ENCODE measurements at regions not wholly inside any gene's neighbourhood (a gene's known extent, or its start where the extent isn't known, plus 50 kb on each side); places are given as distances from the start of the nearest gene placed in this dataset.
A peak's percentile ranks its signal among the peaks of the same experiment; 100 is the strongest.

DNA sequence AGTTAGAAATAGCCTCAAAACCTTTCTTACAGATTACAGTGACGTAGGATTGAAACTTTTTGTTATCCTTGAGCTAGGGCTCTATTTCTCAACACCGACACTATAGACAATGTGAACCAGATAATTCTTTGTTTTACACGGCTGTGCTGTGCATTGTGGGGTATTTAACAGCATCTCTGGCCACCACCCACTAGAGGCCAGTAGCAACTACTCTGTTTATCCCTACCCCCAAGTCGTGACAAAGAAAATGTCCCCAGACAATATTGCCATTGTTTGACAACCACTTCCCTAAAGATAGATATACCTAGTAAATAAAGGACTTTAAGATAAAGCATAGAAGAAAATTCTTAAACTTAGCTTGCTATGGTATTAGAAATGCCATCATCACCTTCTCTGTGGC, 359.6 kb downstream of the ARL4A start:
- TF ChIP-seq, protein P1, sequence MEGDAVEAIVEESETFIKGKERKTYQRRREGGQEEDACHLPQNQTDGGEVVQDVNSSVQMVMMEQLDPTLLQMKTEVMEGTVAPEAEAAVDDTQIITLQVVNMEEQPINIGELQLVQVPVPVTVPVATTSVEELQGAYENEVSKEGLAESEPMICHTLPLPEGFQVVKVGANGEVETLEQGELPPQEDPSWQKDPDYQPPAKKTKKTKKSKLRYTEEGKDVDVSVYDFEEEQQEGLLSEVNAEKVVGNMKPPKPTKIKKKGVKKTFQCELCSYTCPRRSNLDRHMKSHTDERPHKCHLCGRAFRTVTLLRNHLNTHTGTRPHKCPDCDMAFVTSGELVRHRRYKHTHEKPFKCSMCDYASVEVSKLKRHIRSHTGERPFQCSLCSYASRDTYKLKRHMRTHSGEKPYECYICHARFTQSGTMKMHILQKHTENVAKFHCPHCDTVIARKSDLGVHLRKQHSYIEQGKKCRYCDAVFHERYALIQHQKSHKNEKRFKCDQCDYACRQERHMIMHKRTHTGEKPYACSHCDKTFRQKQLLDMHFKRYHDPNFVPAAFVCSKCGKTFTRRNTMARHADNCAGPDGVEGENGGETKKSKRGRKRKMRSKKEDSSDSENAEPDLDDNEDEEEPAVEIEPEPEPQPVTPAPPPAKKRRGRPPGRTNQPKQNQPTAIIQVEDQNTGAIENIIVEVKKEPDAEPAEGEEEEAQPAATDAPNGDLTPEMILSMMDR (conservative IDR thresholded peaks at IDR 0.05; ENCODE audit: low read depth in 2 of 2): peak; percentile 41 to 43
- TF ChIP-seq EZH2 (IDR thresholded peaks at IDR 0.05; ENCODE audit: low read depth, unreplicated experiment) (no peak), NANOG (IDR thresholded peaks at IDR 0.05; ENCODE audit: borderline replicate concordance) (no peak), EZH2phosphoT487 (IDR thresholded peaks at IDR 0.05; ENCODE audit: unreplicated experiment) (no peak), CREB1 (CRISPR knock-in tag; IDR thresholded peaks at IDR 0.05; ENCODE audit: low read depth) (no peak), POLR2AphosphoS5 (IDR thresholded peaks at IDR 0.05; ENCODE audit: low read depth) (no peak), ZNF114 (CRISPR knock-in tag; IDR thresholded peaks at IDR 0.05) (no peak), ZNF331 (CRISPR knock-in tag; IDR thresholded peaks at IDR 0.05; ENCODE audit: low read depth) (no peak)
- TF ChIP-seq, protein P2, sequence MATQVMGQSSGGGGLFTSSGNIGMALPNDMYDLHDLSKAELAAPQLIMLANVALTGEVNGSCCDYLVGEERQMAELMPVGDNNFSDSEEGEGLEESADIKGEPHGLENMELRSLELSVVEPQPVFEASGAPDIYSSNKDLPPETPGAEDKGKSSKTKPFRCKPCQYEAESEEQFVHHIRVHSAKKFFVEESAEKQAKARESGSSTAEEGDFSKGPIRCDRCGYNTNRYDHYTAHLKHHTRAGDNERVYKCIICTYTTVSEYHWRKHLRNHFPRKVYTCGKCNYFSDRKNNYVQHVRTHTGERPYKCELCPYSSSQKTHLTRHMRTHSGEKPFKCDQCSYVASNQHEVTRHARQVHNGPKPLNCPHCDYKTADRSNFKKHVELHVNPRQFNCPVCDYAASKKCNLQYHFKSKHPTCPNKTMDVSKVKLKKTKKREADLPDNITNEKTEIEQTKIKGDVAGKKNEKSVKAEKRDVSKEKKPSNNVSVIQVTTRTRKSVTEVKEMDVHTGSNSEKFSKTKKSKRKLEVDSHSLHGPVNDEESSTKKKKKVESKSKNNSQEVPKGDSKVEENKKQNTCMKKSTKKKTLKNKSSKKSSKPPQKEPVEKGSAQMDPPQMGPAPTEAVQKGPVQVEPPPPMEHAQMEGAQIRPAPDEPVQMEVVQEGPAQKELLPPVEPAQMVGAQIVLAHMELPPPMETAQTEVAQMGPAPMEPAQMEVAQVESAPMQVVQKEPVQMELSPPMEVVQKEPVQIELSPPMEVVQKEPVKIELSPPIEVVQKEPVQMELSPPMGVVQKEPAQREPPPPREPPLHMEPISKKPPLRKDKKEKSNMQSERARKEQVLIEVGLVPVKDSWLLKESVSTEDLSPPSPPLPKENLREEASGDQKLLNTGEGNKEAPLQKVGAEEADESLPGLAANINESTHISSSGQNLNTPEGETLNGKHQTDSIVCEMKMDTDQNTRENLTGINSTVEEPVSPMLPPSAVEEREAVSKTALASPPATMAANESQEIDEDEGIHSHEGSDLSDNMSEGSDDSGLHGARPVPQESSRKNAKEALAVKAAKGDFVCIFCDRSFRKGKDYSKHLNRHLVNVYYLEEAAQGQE (IDR thresholded peaks at IDR 0.05; ENCODE audit: unreplicated experiment): no peak
- TF ChIP-seq, protein P3, sequence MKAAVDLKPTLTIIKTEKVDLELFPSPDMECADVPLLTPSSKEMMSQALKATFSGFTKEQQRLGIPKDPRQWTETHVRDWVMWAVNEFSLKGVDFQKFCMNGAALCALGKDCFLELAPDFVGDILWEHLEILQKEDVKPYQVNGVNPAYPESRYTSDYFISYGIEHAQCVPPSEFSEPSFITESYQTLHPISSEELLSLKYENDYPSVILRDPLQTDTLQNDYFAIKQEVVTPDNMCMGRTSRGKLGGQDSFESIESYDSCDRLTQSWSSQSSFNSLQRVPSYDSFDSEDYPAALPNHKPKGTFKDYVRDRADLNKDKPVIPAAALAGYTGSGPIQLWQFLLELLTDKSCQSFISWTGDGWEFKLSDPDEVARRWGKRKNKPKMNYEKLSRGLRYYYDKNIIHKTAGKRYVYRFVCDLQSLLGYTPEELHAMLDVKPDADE (IDR thresholded peaks at IDR 0.05): no peak

Measured in GM23338 (cell line).